Kidney (tissue), 13 donors: ENCODE measurements at regions not wholly inside any gene's neighbourhood (a gene's known extent, or its start where the extent isn't known, plus 50 kb on each side); places are given as distances from the start of the nearest gene placed in this dataset.

Source experiments
- DNase-seq, 5 donors: peaks; one replicate each; pipeline ENCODE4 v3.0.0-alpha.2; 2013 to 2020
- FAIRE-seq: peaks from 2 replicates; lab custom pipeline; 2012; peaks lifted over from hg19 to GRCh38; lab: Jason Lieb, UNC
- H3K27ac ChIP-seq, 2 donors: one replicate each; pipeline ENCODE4 v1.7.0; 2013; ENCODE audit warnings: low read depth in 2 of 2, low read length in 2 of 2, inconsistent platforms in 1 of 2
- H3K27me3 ChIP-seq: one replicate; pipeline ENCODE4 v1.7.1; 2013; ENCODE audit warnings: low read length, inconsistent platforms; ENCODE audit not compliant: control insufficient read depth, insufficient read depth
- H3K36me3 ChIP-seq, 3 donors: one replicate each; pipeline versions ENCODE4 v1.7.0 to v1.7.1; 2013; ENCODE audit warnings: low read length in 3 of 3, control low read depth in 1 of 3, inconsistent platforms in 1 of 3; ENCODE audit not compliant: insufficient read depth in 3 of 3, control insufficient read depth in 2 of 3
- H3K4me1 ChIP-seq, 3 donors: one replicate each; pipeline versions ENCODE4 v1.7.0 to v1.7.1; 2013; ENCODE audit warnings: low read length in 3 of 3, inconsistent platforms in 1 of 3, low read depth in 1 of 3; ENCODE audit not compliant: control insufficient read depth in 2 of 3, insufficient read depth in 2 of 3
- H3K4me3 ChIP-seq, 3 donors: one replicate each; pipeline versions ENCODE4 v1.7.0 to v1.8.1; 2013; ENCODE audit warnings: low read length in 3 of 3, control low read depth in 1 of 3, inconsistent platforms in 1 of 3
- H3K9ac ChIP-seq, 3 donors: one replicate each; pipeline versions ENCODE4 v1.7.0 to v1.7.1; 2013; ENCODE audit warnings: low read length in 3 of 3, control low read depth in 1 of 3, inconsistent platforms in 1 of 3
- H3K9me3 ChIP-seq, 3 donors: one replicate each; pipeline versions ENCODE4 v1.7.0 to v1.7.1; 2013; ENCODE audit warnings: low read length in 3 of 3, control low read depth in 1 of 3, inconsistent platforms in 1 of 3; ENCODE audit not compliant: control insufficient read depth in 2 of 3, insufficient read depth in 1 of 3
- intact Hi-C: fragments of 100-400 bp; cut with DNase I; formaldehyde crosslinking; loops from one replicate; pipeline ENCODE4 v1.11.1; 2022
- TF ChIP-seq, protein P1 (sequence below): IDR thresholded peaks from 3 replicates; pipeline ENCODE4 v1.5.1; 2012; ENCODE audit warnings: mild to moderate bottlenecking, moderate library complexity, borderline replicate concordance; ENCODE audit not compliant: insufficient read depth; ENCODE audit errors: extremely low read depth
- donor health status: control.
- donor health status: control.
- donor health status: control.
- donor health status: control.
- donor health status: control.
- donor health status: DM: yes; HTN: yes; CAD: no.
- donor health status: Normal renal cell carcinoma (clear cell type).

DNA sequence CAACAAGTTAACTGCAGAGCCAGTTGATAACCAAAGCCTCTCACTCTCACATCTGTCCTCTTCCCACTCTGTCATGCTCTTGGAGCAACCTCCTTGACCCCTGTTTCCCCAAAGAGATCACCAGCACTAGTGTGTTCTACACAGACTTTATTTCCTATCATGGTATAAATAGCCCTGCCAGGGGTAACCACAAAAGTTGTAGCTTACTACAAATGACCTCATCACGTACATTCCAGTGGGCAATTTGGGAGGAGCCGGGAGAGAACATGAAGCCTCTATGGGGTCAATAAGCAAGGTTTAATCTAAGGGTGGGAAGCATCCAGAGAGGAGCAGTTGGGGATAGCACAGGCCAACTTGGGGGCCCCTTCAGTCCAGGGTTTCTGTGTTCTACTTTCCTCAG lies 186.5 kb downstream of the KCNA5 start:
- H3K27ac ChIP-seq: no peak overlapping the region
- H3K36me3 ChIP-seq: no peaks in the 10 kb centered on the region
- no peak for FAIRE-seq
- no peaks in the 10 kb centered on the region for H3K4me1 ChIP-seq
- H3K9ac ChIP-seq: no peak overlapping the region
- intact Hi-C loops: no loop called here
- no peak for DNase-seq
- H3K27me3 ChIP-seq: no peaks in the 10 kb centered on the region
- TF ChIP-seq, protein P1, sequence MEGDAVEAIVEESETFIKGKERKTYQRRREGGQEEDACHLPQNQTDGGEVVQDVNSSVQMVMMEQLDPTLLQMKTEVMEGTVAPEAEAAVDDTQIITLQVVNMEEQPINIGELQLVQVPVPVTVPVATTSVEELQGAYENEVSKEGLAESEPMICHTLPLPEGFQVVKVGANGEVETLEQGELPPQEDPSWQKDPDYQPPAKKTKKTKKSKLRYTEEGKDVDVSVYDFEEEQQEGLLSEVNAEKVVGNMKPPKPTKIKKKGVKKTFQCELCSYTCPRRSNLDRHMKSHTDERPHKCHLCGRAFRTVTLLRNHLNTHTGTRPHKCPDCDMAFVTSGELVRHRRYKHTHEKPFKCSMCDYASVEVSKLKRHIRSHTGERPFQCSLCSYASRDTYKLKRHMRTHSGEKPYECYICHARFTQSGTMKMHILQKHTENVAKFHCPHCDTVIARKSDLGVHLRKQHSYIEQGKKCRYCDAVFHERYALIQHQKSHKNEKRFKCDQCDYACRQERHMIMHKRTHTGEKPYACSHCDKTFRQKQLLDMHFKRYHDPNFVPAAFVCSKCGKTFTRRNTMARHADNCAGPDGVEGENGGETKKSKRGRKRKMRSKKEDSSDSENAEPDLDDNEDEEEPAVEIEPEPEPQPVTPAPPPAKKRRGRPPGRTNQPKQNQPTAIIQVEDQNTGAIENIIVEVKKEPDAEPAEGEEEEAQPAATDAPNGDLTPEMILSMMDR: no peak
- H3K9me3 ChIP-seq: no peaks in the 10 kb centered on the region
- H3K4me3 ChIP-seq: no peak overlapping the region

DNA sequence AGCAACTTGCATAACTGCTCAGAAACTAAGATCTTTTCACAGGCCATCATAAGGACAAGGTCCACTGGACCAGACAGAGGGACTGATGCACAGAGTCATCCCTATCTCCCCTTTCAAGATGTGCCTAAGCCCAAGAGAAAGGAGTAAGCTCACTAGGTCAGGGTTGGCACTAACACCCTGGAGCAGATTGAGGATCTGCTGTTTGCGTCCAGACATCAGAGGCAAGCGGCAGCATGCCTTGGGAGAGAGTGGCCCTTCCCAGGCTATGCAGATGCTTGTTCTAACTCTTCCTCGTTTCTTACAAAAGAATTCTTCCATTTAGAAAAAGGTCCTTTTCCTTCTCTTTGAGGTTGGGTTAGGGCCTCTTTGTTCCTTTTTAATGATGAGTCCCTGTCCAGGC lies 187.2 kb downstream of the KCNA5 start:
- FAIRE-seq (no peak), DNase-seq (no peak)
- H3K27me3 ChIP-seq: no peaks in the 10 kb centered on the region
- no peak overlapping the region for H3K9ac ChIP-seq
- intact Hi-C loops: no loop called here
- no peak overlapping the region for H3K27ac ChIP-seq
- TF ChIP-seq, protein P1: no peak
- no peak overlapping the region for H3K4me3 ChIP-seq
- no peaks in the 10 kb centered on the region for H3K36me3 ChIP-seq
- H3K9me3 ChIP-seq: no peaks in the 10 kb centered on the region
- no peaks in the 10 kb centered on the region for H3K4me1 ChIP-seq

DNA sequence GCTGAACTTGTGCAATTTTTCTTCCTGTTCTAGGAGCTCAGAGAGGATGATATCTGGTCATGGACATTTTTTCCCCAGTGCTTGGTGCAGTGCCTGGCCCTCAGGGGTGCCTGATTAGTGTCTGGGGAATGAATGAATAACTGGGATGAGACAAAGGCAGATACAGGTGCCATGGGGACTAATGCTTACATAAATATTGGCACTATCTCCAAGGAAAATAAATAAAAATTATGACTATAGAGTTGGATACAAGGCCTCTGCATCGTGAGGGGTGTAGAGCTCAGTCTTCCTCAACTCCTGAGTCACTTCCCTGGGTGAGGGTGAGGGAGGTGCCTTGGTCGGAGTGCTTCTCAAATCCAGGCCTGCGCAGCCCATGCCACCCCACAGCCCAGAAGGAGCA lies 188.6 kb downstream of the KCNA5 start:
- Histone ChIP-seq H3K27me3 (no peaks in the 10 kb centered on the region), H3K9ac (no peak overlapping the region), H3K27ac (no peak overlapping the region), H3K4me1 (no peaks in the 10 kb centered on the region), H3K4me3 (no peak overlapping the region), H3K9me3 (no peaks in the 10 kb centered on the region), H3K36me3 (no peaks in the 10 kb centered on the region)
- FAIRE-seq: no peak
- TF ChIP-seq, protein P1: no peak
- intact Hi-C loops: no loop called here
- no peak for DNase-seq

DNA sequence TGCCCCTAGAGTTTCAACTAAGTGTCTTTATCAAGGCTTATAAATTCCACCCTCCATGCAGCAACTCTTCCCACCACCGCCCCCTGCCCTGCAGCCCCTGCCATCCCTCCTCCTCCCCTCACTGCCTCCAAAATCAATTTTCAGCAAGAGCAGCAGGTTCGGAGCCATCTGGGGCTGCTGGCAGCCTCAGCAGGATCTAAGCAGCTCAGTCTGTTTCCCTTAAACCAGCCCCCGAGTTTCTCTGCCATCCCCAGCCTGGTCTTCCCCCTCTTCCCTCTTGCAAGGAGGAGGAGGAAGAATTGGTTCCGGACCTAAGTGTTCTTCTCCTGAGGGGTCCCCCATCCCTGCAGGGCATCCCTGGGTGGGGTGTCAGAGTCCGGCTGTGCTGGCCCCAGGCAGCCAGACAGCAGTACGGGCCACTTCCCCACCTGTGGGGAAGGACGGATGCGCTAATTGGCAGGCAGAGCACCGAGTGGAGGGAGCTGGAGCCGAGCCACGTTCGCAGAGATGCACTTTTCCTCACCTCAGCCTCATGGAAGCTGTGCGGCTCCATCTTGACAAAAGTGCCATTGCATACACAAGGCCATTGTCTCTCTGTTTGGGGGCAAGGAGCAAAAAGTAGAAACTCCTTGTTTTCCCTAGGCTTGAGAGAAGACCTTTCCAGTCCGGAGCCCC lies 189.3 kb downstream of the KCNA5 start:
- FAIRE-seq: no peak
- Histone ChIP-seq H3K9ac (no peak overlapping the region), H3K4me1 (no peaks in the 10 kb centered on the region), H3K4me3 (no peak overlapping the region), H3K36me3 (no peaks in the 10 kb centered on the region), H3K9me3 (no peaks in the 10 kb centered on the region), H3K27me3 (no peaks in the 10 kb centered on the region), H3K27ac (no peak overlapping the region)
- intact Hi-C loops: no loop called here
- TF ChIP-seq, protein P1: no peak
- no peak for DNase-seq
